ENCODE measurements at regions not wholly inside any gene's neighbourhood (a gene's known extent, or its start where the extent isn't known, plus 50 kb on each side); places are given as distances from the start of the nearest gene placed in this dataset.
A peak's percentile ranks its signal among the peaks of the same experiment; 100 is the strongest.

DNA sequence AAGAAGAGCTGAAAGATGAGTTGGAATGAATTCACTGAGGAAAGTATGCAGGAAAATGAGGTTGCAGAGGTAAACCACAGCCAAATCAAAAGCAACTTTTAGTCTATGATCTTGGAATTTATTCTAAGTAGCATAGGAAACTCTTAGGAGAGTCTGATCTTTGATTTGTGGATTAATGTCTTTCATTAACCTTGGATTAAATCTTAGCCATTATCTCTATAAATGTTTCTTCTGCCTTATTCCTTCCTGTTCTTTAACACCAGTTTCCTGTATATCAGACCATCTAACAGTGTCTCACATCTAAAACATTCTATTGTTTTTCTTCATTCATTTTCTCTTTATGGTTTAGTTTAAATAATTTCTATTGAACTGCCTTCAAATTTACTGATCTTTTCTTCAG is 187.2 kb upstream of the ANKRD55 start:
- H3K27ac ChIP-seq (ENCODE audit: low read depth, low read length), result no peak overlapping the region
- no peaks in the 10 kb centered on the region for H3K79me2 ChIP-seq (ENCODE audit: control insufficient read depth, insufficient read depth, low read length, unreplicated experiment)
- H3K27me3 ChIP-seq (ENCODE audit: insufficient read depth, low read length), result no peaks in the 10 kb centered on the region

DNA sequence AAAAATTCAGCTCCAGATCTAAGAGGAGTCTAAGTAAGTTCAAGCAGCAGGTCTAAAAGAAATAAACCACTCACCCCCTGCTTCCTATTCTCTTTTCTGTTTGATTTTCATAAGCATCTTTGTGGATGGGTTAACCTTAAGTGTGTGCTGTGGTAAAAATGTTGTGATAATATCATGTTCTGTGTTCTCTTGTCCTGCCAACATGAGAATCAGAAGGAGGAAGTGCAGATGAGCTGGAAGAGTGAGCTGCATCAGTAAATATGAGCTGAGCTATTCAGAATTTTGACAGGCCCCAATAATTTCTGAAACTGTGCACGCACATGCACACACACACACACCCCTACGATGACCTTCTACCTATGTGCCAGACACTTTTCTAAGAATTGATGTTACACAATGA is 186.5 kb upstream of the ANKRD55 start:
- H2AFZ ChIP-seq (ENCODE audit: low read length, unreplicated experiment), result no peak overlapping the region
- no peaks in the 10 kb centered on the region for H3K27me3 ChIP-seq (ENCODE audit: insufficient read depth, low read length)
- peaks cover 5% of the 10 kb centered on the region for H3K4me1 ChIP-seq (ENCODE audit: control insufficient read depth, insufficient read depth, low read length, unreplicated experiment)
- H3K36me3 ChIP-seq (ENCODE audit: insufficient read depth, low read length), result no peaks in the 10 kb centered on the region
- no peaks in the 10 kb centered on the region for H3K79me2 ChIP-seq (ENCODE audit: control insufficient read depth, insufficient read depth, low read length, unreplicated experiment)
- no peak overlapping the region for H3K27ac ChIP-seq (ENCODE audit: low read depth, low read length)
- no peak overlapping the region for H3K4me3 ChIP-seq (ENCODE audit: low read depth, low read length)

More for the DNA sequence above, 187.2 kb upstream of the ANKRD55 start:
- H2AFZ ChIP-seq (ENCODE audit: low read length, unreplicated experiment), result no peak overlapping the region
- H3K4me1 ChIP-seq (ENCODE audit: control insufficient read depth, insufficient read depth, low read length, unreplicated experiment), result peaks cover under 1% of the 10 kb centered on the region
- H3K36me3 ChIP-seq (ENCODE audit: insufficient read depth, low read length), result no peaks in the 10 kb centered on the region
- no peak overlapping the region for H3K4me3 ChIP-seq (ENCODE audit: low read depth, low read length)

DNA sequence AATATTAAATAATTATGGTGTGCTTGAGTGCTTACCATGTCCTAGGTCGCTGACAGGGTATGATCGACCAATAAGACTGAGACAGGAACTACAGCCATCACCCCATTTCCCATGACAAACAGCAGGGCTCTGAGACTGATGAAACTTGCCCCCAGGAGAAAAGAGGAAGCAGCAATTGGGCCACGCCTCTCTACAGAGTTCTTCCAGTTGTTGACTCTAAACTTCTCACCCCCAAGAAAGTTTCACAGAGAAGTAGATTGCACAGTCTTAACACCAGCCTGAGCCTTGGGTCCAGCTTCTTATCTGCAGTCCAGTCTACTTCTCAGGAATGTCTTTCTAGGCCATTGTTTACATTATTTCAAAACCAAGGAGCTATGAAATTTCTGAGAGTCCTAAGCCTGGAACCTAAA is 182.2 kb upstream of the ANKRD55 start:
- Histone ChIP-seq H3K27me3 (ENCODE audit: insufficient read depth, low read length) (no peaks in the 10 kb centered on the region), H3K79me2 (ENCODE audit: control insufficient read depth, insufficient read depth, low read length, unreplicated experiment) (no peaks in the 10 kb centered on the region), H2AFZ (ENCODE audit: low read length, unreplicated experiment) (peak overlapping the region; percentile 69), H3K4me3 (ENCODE audit: low read depth, low read length) (no peak overlapping the region), H3K27ac (ENCODE audit: low read depth, low read length) (no peak overlapping the region), H3K36me3 (ENCODE audit: insufficient read depth, low read length) (no peaks in the 10 kb centered on the region), H3K4me1 (ENCODE audit: control insufficient read depth, insufficient read depth, low read length, unreplicated experiment) (peaks cover 5% of the 10 kb centered on the region)

DNA sequence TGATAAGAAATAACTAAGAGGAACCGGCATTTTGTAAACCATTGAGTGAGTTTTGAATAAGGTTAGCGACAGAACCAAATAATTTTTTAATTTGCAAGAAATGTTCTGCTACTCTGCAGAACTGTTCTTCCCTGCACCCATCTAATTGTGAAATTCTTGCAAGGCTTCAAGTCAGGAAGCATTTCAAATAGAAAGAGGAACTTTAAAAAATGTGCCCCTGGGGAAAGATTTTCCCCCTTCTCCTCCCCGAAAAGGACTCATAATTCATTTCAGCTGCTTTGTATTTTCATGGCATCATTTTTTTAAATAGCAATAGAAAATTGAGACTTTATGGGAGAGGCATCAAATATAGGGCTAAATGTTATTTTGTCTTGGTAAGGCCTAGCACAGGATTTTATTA is 180.9 kb upstream of the ANKRD55 start:
- Histone ChIP-seq H3K27me3 (ENCODE audit: insufficient read depth, low read length) (no peaks in the 10 kb centered on the region), H2AFZ (ENCODE audit: low read length, unreplicated experiment) (no peak overlapping the region), H3K4me1 (ENCODE audit: control insufficient read depth, insufficient read depth, low read length, unreplicated experiment) (peaks cover 16% of the 10 kb centered on the region), H3K27ac (ENCODE audit: low read depth, low read length) (no peak overlapping the region), H3K79me2 (ENCODE audit: control insufficient read depth, insufficient read depth, low read length, unreplicated experiment) (no peaks in the 10 kb centered on the region), H3K36me3 (ENCODE audit: insufficient read depth, low read length) (no peaks in the 10 kb centered on the region), H3K4me3 (ENCODE audit: low read depth, low read length) (no peak overlapping the region)

DNA sequence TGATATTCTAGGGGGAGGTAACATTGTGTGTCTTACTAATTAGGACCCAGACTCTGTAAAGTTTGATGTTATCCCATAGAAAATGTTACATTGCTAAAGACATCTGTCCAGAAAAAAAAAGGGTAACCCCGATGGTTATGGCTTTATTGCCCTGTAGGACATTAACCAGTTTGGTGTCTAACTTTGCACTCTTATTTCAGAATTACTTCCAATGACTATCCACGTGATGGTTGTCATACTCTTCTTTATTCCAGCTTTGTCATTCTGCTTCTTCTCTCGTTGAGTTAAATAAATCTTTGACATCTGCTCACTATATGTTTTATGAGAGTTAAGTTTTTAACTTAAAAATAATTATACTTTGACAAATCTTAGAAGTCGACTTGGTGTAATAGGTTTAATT is 180.4 kb upstream of the ANKRD55 start:
- Histone ChIP-seq H2AFZ (ENCODE audit: low read length, unreplicated experiment) (no peak overlapping the region), H3K27me3 (ENCODE audit: insufficient read depth, low read length) (no peaks in the 10 kb centered on the region), H3K27ac (ENCODE audit: low read depth, low read length) (no peak overlapping the region), H3K79me2 (ENCODE audit: control insufficient read depth, insufficient read depth, low read length, unreplicated experiment) (no peaks in the 10 kb centered on the region), H3K36me3 (ENCODE audit: insufficient read depth, low read length) (no peaks in the 10 kb centered on the region), H3K4me1 (ENCODE audit: control insufficient read depth, insufficient read depth, low read length, unreplicated experiment) (peaks cover 18% of the 10 kb centered on the region), H3K4me3 (ENCODE audit: low read depth, low read length) (no peak overlapping the region)

GRCh38 chr5:56412601-56413379 is 179.7 kb upstream of the ANKRD55 start:
- no peak overlapping the region for H3K4me3 ChIP-seq (ENCODE audit: low read depth, low read length)
- no peak overlapping the region for H2AFZ ChIP-seq (ENCODE audit: low read length, unreplicated experiment)
- no peaks in the 10 kb centered on the region for H3K27me3 ChIP-seq (ENCODE audit: insufficient read depth, low read length)
- no peaks in the 10 kb centered on the region for H3K36me3 ChIP-seq (ENCODE audit: insufficient read depth, low read length)
- no peaks in the 10 kb centered on the region for H3K79me2 ChIP-seq (ENCODE audit: control insufficient read depth, insufficient read depth, low read length, unreplicated experiment)
- no peak overlapping the region for H3K27ac ChIP-seq (ENCODE audit: low read depth, low read length)
- H3K4me1 ChIP-seq (ENCODE audit: control insufficient read depth, insufficient read depth, low read length, unreplicated experiment), result peaks cover 18% of the 10 kb centered on the region

- Histone ChIP-seq H2AFZ (ENCODE audit: low read length, unreplicated experiment) (no peak overlapping the region), H3K27me3 (ENCODE audit: insufficient read depth, low read length) (no peaks in the 10 kb centered on the region), H3K27ac (ENCODE audit: low read depth, low read length) (no peak overlapping the region), H3K4me1 (ENCODE audit: control insufficient read depth, insufficient read depth, low read length, unreplicated experiment) (peaks cover 18% of the 10 kb centered on the region), H3K79me2 (ENCODE audit: control insufficient read depth, insufficient read depth, low read length, unreplicated experiment) (no peaks in the 10 kb centered on the region), H3K36me3 (ENCODE audit: insufficient read depth, low read length) (no peaks in the 10 kb centered on the region), H3K4me3 (ENCODE audit: low read depth, low read length) (no peak overlapping the region)
Measured at GRCh38 chr5:56410696-56411095, 177.6 kb upstream of the ANKRD55 start.

- Histone ChIP-seq H3K79me2 (ENCODE audit: control insufficient read depth, insufficient read depth, low read length, unreplicated experiment) (no peaks in the 10 kb centered on the region), H3K4me3 (ENCODE audit: low read depth, low read length) (no peak overlapping the region), H3K36me3 (ENCODE audit: insufficient read depth, low read length) (no peaks in the 10 kb centered on the region), H3K27me3 (ENCODE audit: insufficient read depth, low read length) (no peaks in the 10 kb centered on the region), H3K27ac (ENCODE audit: low read depth, low read length) (peak overlapping the region; percentile 17; the same call in 1 of the 2 replicates), H3K4me1 (ENCODE audit: control insufficient read depth, insufficient read depth, low read length, unreplicated experiment) (peaks cover 13% of the 10 kb centered on the region), H2AFZ (ENCODE audit: low read length, unreplicated experiment) (no peak overlapping the region)
Measured at GRCh38 chr5:56409331-56410190, 176.4 kb upstream of the ANKRD55 start.

DNA sequence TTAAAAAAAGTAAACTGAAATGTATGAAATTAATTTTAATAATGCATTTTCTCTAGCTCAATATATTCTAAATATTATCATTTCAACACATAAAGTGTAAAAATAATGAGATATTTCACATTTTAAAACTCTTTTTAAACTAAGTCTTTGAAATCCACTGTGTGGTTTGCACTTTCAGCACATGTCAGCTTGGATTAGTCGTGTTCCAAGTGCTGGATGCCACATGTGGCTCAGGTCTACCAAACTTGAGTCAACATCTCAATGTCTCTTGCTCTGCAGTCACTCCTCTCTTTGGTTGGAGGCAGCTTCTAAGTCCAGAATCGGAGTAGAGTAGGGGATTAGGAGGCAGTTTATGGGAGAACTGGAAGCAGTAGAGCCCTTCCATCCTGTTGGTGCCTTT is 173.7 kb upstream of the ANKRD55 start:
- Histone ChIP-seq H3K4me1 (ENCODE audit: control insufficient read depth, insufficient read depth, low read length, unreplicated experiment) (peaks cover 13% of the 10 kb centered on the region), H3K27ac (ENCODE audit: low read depth, low read length) (no peak overlapping the region), H3K79me2 (ENCODE audit: control insufficient read depth, insufficient read depth, low read length, unreplicated experiment) (no peaks in the 10 kb centered on the region), H3K4me3 (ENCODE audit: low read depth, low read length) (no peak overlapping the region), H2AFZ (ENCODE audit: low read length, unreplicated experiment) (no peak overlapping the region), H3K36me3 (ENCODE audit: insufficient read depth, low read length) (no peaks in the 10 kb centered on the region), H3K27me3 (ENCODE audit: insufficient read depth, low read length) (no peaks in the 10 kb centered on the region)

GRCh38 chr5:56406221-56406620 is 173.1 kb upstream of the ANKRD55 start:
- no peaks in the 10 kb centered on the region for H3K36me3 ChIP-seq (ENCODE audit: insufficient read depth, low read length)
- peaks cover 13% of the 10 kb centered on the region for H3K4me1 ChIP-seq (ENCODE audit: control insufficient read depth, insufficient read depth, low read length, unreplicated experiment)
- H3K79me2 ChIP-seq (ENCODE audit: control insufficient read depth, insufficient read depth, low read length, unreplicated experiment), result no peaks in the 10 kb centered on the region
- H2AFZ ChIP-seq (ENCODE audit: low read length, unreplicated experiment), result no peak overlapping the region
- no peak overlapping the region for H3K4me3 ChIP-seq (ENCODE audit: low read depth, low read length)
- H3K27me3 ChIP-seq (ENCODE audit: insufficient read depth, low read length), result no peaks in the 10 kb centered on the region
- H3K27ac ChIP-seq (ENCODE audit: low read depth, low read length), result no peak overlapping the region
